GM12872 (cell line): ENCODE measurements at regions not wholly inside any gene's neighbourhood (a gene's known extent, or its start where the extent isn't known, plus 50 kb on each side); places are given as distances from the start of the nearest gene placed in this dataset.

Experiments
- CTCF ChIP-seq: IDR thresholded peaks from 3 replicates; pipeline ENCODE4 v1.5.1; 2011; ENCODE audit warnings: low read depth, mild to moderate bottlenecking, low read length, moderate library complexity; ENCODE audit not compliant: insufficient read depth

GRCh38 chr20:24763386-24764026 is 185.6 kb upstream of the CST7 start:
- TF ChIP-seq CTCF = no peak

- TF ChIP-seq CTCF = no peak
Measured at GRCh38 chr20:24764027-24764793, 184.9 kb upstream of the CST7 start.

DNA sequence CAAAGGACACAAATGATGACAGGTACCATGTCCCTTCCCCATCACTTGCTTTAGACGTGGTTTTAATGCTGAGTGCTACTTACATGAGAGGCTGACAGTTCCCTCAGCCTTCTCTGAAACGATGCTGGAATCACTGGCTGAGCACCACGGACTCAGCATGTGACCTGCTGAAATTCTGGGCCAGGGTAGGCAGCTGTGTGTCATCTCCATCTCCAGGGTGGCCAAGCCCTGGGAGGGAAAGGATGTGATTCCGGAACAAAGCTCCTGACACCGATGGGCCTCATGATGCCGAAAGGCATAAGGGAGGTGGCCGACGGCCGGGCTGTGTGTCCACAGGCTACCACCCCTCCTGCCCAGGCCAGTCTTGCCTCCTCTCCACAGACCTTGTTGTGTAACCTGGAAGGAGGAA is 184.3 kb upstream of the CST7 start:
- no peak for TF ChIP-seq CTCF

DNA sequence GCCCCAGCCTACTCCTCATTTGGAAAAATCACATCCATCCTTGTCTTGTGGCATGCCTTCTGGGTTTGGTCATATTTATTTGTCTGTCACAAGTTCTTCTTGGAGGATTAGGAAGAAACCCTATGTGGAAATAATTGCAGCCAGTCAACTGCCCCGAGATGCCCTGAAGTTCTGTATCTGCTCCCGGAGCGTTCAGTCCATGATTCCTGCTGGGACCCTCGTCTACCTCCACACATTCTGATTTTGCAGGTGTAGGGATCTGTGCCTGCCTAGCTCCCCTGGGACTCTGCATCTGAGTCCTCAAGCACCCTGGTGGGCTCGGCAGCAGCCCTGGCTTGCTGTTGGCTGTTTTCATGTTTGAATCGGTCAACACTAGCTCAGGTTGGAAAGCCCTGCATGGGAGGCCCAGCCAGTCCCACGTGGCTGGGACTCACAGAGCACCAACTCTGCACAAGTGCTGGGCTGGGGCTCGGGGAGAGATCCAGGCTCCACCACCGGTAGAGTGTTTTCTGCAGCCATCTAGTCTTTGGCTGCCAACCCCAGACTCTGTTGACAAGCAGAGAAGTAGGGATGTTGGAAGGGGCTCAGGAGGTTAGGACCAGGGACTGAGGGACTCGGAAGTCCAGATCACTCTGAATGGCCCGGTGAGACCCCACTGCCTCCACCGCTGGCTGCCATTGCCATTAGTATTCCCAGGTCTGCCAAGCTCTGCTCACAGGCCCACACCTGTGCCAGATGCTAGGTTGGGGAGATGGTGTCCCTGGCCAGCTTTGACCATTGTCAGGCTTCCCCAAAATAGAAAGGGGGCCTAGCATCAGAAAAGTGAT is 183.5 kb upstream of the CST7 start:
- TF ChIP-seq CTCF = no peak

DNA sequence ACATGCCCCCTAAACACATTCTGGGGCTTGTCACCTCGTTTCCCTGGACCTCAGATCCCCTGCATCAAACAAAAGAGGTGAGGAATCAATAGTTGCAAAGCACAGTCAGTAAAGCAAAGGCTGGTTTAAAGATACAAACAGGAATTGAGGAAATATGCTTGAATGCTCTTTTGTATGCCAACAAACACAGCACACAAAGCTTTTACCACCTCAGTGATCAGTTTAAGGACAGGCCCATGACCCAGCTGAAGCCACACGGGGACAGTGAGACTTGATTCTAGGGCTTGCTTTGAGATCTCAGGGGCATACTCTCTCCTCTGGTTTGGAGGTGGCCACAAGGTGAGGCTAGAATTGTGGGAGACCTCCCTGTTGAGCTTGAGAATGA is 182.9 kb upstream of the CST7 start:
- no peak for TF ChIP-seq CTCF

DNA sequence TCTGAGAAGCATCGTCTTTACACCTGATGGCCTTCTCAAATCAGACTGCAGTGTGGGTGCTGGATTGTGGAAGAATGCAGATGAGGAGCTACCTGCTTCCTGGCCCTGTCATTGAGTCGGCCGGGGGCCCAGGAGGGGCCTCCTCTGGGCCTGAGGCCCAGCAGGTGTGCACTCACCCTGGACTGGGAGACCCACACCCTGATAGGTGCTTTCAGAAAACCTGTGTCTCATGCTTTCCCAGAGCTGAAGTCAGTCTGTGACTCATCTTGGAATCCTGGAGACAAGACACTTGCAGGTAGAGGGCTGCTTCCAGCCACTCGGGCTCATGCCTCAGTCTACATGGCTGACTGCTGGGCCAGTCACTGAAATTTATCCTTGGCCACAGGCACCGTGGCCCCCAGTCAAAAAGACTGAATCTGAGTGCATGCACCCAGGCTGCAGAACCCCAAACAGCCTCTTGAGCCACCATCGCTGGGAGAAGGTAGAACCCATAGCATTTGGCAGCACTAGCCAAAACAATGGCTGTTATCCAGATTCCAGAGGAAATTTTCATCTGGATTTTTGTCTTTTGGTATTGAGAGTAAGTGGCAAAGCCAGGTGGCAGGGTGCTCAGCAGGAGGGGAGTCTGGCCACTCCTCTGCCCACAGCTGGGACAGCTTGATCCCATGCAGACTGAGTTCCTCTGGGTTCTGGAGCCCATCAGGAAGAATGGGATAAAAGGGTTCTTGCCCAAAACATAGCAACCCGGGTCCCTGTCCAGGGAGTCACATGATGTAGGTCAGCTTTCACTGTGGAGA is 182.0 kb upstream of the CST7 start:
- TF ChIP-seq CTCF = no peak
